Naive B cell (primary cell): ENCODE measurements at regions not wholly inside any gene's neighbourhood (a gene's known extent, or its start where the extent isn't known, plus 50 kb on each side); places are given as distances from the start of the nearest gene placed in this dataset.

ENCODE experiments used
- ATAC-seq, 2 donors: fragments of 150-1000 bp; cut with Tn5 transposase; 2 replicates each; pipeline ENCODE4 v1.10.0; 2021; ENCODE audit warnings: low read depth in 2 of 2, mild to moderate bottlenecking in 2 of 2, moderate library complexity in 2 of 2
- DNase-seq: peaks from one replicate; pipeline ENCODE4 v3.0.0; 2022
- H3K27ac Mint-ChIP-seq, 6 donors: one replicate each; pipeline ENCODE4 v1.8.0; 2020 to 2022; ENCODE audit warnings: mild to moderate bottlenecking in 6 of 6, mixed read lengths in 6 of 6, moderate library complexity in 5 of 6, inconsistent platforms in 2 of 6
- H3K27me3 Mint-ChIP-seq, 3 donors: one replicate each; pipeline ENCODE4 v1.8.0; 2021 to 2022; ENCODE audit warnings: mixed read lengths in 3 of 3, mild to moderate bottlenecking in 1 of 3
- H3K36me3 Mint-ChIP-seq, 2 donors: one replicate each; pipeline ENCODE4 v1.8.0; 2020 to 2022; ENCODE audit warnings: mixed read lengths in 2 of 2, inconsistent platforms in 1 of 2, mild to moderate bottlenecking in 1 of 2
- H3K4me1 Mint-ChIP-seq, 3 donors: one replicate each; pipeline ENCODE4 v1.8.0; 2020 to 2022; ENCODE audit warnings: mixed read lengths in 3 of 3, inconsistent platforms in 1 of 3, mild to moderate bottlenecking in 1 of 3, moderate library complexity in 1 of 3
- H3K4me3 Mint-ChIP-seq, 8 donors: one replicate each; pipeline ENCODE4 v1.8.0; 2020 to 2022; ENCODE audit warnings: mild to moderate bottlenecking in 8 of 8, mixed read lengths in 8 of 8, moderate library complexity in 8 of 8, inconsistent platforms in 2 of 8
- H3K9me3 Mint-ChIP-seq, 7 donors: one replicate each; pipeline ENCODE4 v1.8.0; 2020 to 2022; ENCODE audit warnings: mixed read lengths in 7 of 7, mild to moderate bottlenecking in 5 of 7, inconsistent platforms in 2 of 7, moderate library complexity in 1 of 7

- ATAC-seq = no peak
- Mint-ChIP-seq H3K27me3 (peaks cover 8 to 19% (median 16%) of the 10 kb centered on the region in 3 donors), H3K27ac (no peak overlapping the region), H3K36me3 (no peaks in the 10 kb centered on the region), H3K4me1 (no peaks in the 10 kb centered on the region), H3K9me3 (peaks cover 0 to 2% (median 0%) of the 10 kb centered on the region in 7 donors), H3K4me3 (peak overlapping the region in 1 of 8 donors; percentile 40)
- DNase-seq = no peak
Measured at GRCh38 chr20:22512911-22513489, 71.4 kb downstream of the FOXA2 start.

GRCh38 chr20:22511943-22512910 lies 72.1 kb downstream of the FOXA2 start:
- peaks cover 0 to 2% (median 0%) of the 10 kb centered on the region in 7 donors for H3K9me3 Mint-ChIP-seq
- H3K4me3 Mint-ChIP-seq = no peak overlapping the region
- no peak for DNase-seq
- peaks cover 8 to 19% (median 16%) of the 10 kb centered on the region in 3 donors for H3K27me3 Mint-ChIP-seq
- no peaks in the 10 kb centered on the region for H3K36me3 Mint-ChIP-seq
- no peak overlapping the region for H3K27ac Mint-ChIP-seq
- ATAC-seq = no peak
- no peaks in the 10 kb centered on the region for H3K4me1 Mint-ChIP-seq

GRCh38 chr20:22509843-22510147 lies 74.6 kb downstream of the FOXA2 start:
- ATAC-seq (no peak), DNase-seq (no peak)
- H3K36me3 Mint-ChIP-seq = no peaks in the 10 kb centered on the region
- H3K27me3 Mint-ChIP-seq = peaks cover 3 to 14% (median 8%) of the 10 kb centered on the region in 3 donors
- no peaks in the 10 kb centered on the region for H3K4me1 Mint-ChIP-seq
- no peak overlapping the region for H3K4me3 Mint-ChIP-seq
- no peak overlapping the region for H3K27ac Mint-ChIP-seq
- H3K9me3 Mint-ChIP-seq = peaks cover 0 to 2% (median 0%) of the 10 kb centered on the region in 7 donors

- Mint-ChIP-seq H3K36me3 (no peaks in the 10 kb centered on the region), H3K4me3 (no peak overlapping the region), H3K27me3 (peaks cover 0 to 14% (median 8%) of the 10 kb centered on the region in 3 donors), H3K27ac (no peak overlapping the region), H3K4me1 (no peaks in the 10 kb centered on the region), H3K9me3 (peaks cover 0 to 2% (median 0%) of the 10 kb centered on the region in 7 donors)
- DNase-seq (no peak), ATAC-seq (no peak)
Measured at GRCh38 chr20:22509090-22509842, 75.1 kb downstream of the FOXA2 start.

- Mint-ChIP-seq H3K27me3 (peaks cover 0 to 14% (median 8%) of the 10 kb centered on the region in 3 donors), H3K9me3 (peaks cover 0 to 2% (median 0%) of the 10 kb centered on the region in 7 donors), H3K4me1 (no peaks in the 10 kb centered on the region), H3K27ac (peak overlapping the region in 1 of 6 donors; percentile 17), H3K4me3 (no peak overlapping the region), H3K36me3 (no peaks in the 10 kb centered on the region)
- DNase-seq = no peak
- ATAC-seq = no peak
Measured at GRCh38 chr20:22508426-22508825, 75.9 kb downstream of the FOXA2 start.

- H3K27me3 Mint-ChIP-seq = peaks cover 2 to 14% (median 8%) of the 10 kb centered on the region in 3 donors
- H3K4me1 Mint-ChIP-seq = no peaks in the 10 kb centered on the region
- no peak overlapping the region for H3K27ac Mint-ChIP-seq
- H3K9me3 Mint-ChIP-seq = peaks cover 0 to 2% (median 0%) of the 10 kb centered on the region in 7 donors
- no peaks in the 10 kb centered on the region for H3K36me3 Mint-ChIP-seq
- DNase-seq (no peak), ATAC-seq (no peak)
- no peak overlapping the region for H3K4me3 Mint-ChIP-seq
Measured at GRCh38 chr20:22507240-22507961, 77.0 kb downstream of the FOXA2 start.

GRCh38 chr20:22506827-22507226 lies 77.5 kb downstream of the FOXA2 start:
- no peak overlapping the region for H3K27ac Mint-ChIP-seq
- H3K27me3 Mint-ChIP-seq = peaks cover 7 to 14% (median 8%) of the 10 kb centered on the region in 3 donors
- H3K9me3 Mint-ChIP-seq = peaks cover 0 to 2% (median 0%) of the 10 kb centered on the region in 7 donors
- H3K36me3 Mint-ChIP-seq = no peaks in the 10 kb centered on the region
- ATAC-seq (no peak), DNase-seq (no peak)
- no peak overlapping the region for H3K4me3 Mint-ChIP-seq
- no peaks in the 10 kb centered on the region for H3K4me1 Mint-ChIP-seq

GRCh38 chr20:22504829-22505377 lies 79.5 kb downstream of the FOXA2 start:
- Mint-ChIP-seq H3K36me3 (no peaks in the 10 kb centered on the region), H3K9me3 (no peaks in the 10 kb centered on the region), H3K4me3 (no peak overlapping the region), H3K4me1 (no peaks in the 10 kb centered on the region), H3K27ac (no peak overlapping the region), H3K27me3 (peaks cover 4 to 14% (median 9%) of the 10 kb centered on the region in 3 donors)
- ATAC-seq (no peak), DNase-seq (no peak)

GRCh38 chr20:22503577-22503976 lies 80.8 kb downstream of the FOXA2 start:
- Mint-ChIP-seq H3K9me3 (no peaks in the 10 kb centered on the region), H3K27ac (no peak overlapping the region), H3K4me1 (no peaks in the 10 kb centered on the region), H3K27me3 (peaks cover 3 to 9% (median 3%) of the 10 kb centered on the region in 3 donors), H3K36me3 (no peaks in the 10 kb centered on the region), H3K4me3 (no peak overlapping the region)
- DNase-seq = no peak
- ATAC-seq = no peak

- Mint-ChIP-seq H3K27ac (no peak overlapping the region), H3K36me3 (no peaks in the 10 kb centered on the region), H3K4me1 (no peaks in the 10 kb centered on the region), H3K4me3 (no peak overlapping the region), H3K9me3 (no peaks in the 10 kb centered on the region), H3K27me3 (peaks cover 0 to 9% (median 0%) of the 10 kb centered on the region in 3 donors)
- no peak for ATAC-seq
- DNase-seq = no peak
Measured at GRCh38 chr20:22502731-22503191, 81.6 kb downstream of the FOXA2 start.

GRCh38 chr20:22501566-22502344 lies 82.6 kb downstream of the FOXA2 start:
- peaks cover 0 to 2% (median 0%) of the 10 kb centered on the region in 7 donors for H3K9me3 Mint-ChIP-seq
- H3K27me3 Mint-ChIP-seq = peaks cover 0 to 9% (median 7%) of the 10 kb centered on the region in 3 donors
- no peaks in the 10 kb centered on the region for H3K4me1 Mint-ChIP-seq
- H3K4me3 Mint-ChIP-seq = peak overlapping the region in 1 of 8 donors; percentile 31
- no peaks in the 10 kb centered on the region for H3K36me3 Mint-ChIP-seq
- no peak for ATAC-seq
- H3K27ac Mint-ChIP-seq = no peak overlapping the region
- DNase-seq = no peak

GRCh38 chr20:22501034-22501433 lies 83.3 kb downstream of the FOXA2 start:
- no peaks in the 10 kb centered on the region for H3K36me3 Mint-ChIP-seq
- H3K27me3 Mint-ChIP-seq = peaks cover 0 to 13% (median 9%) of the 10 kb centered on the region in 3 donors
- H3K9me3 Mint-ChIP-seq = peaks cover 0 to 2% (median 0%) of the 10 kb centered on the region in 7 donors
- no peak overlapping the region for H3K27ac Mint-ChIP-seq
- no peaks in the 10 kb centered on the region for H3K4me1 Mint-ChIP-seq
- DNase-seq (no peak), ATAC-seq (no peak)
- no peak overlapping the region for H3K4me3 Mint-ChIP-seq
